ENCODE measurements at regions not wholly inside any gene's neighbourhood (a gene's known extent, or its start where the extent isn't known, plus 50 kb on each side); places are given as distances from the start of the nearest gene placed in this dataset.

GRCh38 chr2:193476171-193476800, 1281.6 kb upstream of the TMEFF2 start (continued):
- no peak for TF ChIP-seq PBX3 (IDR thresholded peaks at IDR 0.05)

GRCh38 chr2:193475038-193475437, 1280.3 kb upstream of the TMEFF2 start:
- no peaks in the 10 kb centered on the region for H3K4me1 ChIP-seq (ENCODE audit: control insufficient read depth in 1 of 2, insufficient read depth in 2 of 2, low read depth in 1 of 2, low read length in 1 of 2)
- H3K27me3 ChIP-seq (ENCODE audit: insufficient read depth), result no peaks in the 10 kb centered on the region
- H3K4me3 ChIP-seq (ENCODE audit: low read depth in 2 of 2, low read length in 1 of 2), result no peak overlapping the region
- H3K4me2 ChIP-seq, result no peak overlapping the region
- no peaks in the 10 kb centered on the region for H3K9me3 ChIP-seq
- TF ChIP-seq IRF3 (IDR thresholded peaks at IDR 0.05; ENCODE audit: low read depth, low read length), result no peak
- no peak for TF ChIP-seq TEAD4 (IDR thresholded peaks at IDR 0.05; ENCODE audit: borderline replicate concordance, insufficient read depth)
- no peak for TF ChIP-seq FOXJ3 (CRISPR knock-in tag; IDR thresholded peaks at IDR 0.05)
- TF ChIP-seq YY1 (IDR thresholded peaks at IDR 0.05; ENCODE audit: low read depth), result no peak
- TF ChIP-seq SMC3 (IDR thresholded peaks at IDR 0.05; ENCODE audit: low read depth, low read length), result no peak
- TF ChIP-seq CHD2 (IDR thresholded peaks at IDR 0.05; ENCODE audit: low read length, partially characterized antibody), result no peak
- 35% methylated on average over 3 of the region's 3 CpGs for WGBS (ENCODE audit: low lambda C conversion rate)
- H3K9ac ChIP-seq, result no peak overlapping the region
- no peak overlapping the region for H2AFZ ChIP-seq (ENCODE audit: low read depth)
- ChIA-PET CTCF (no interaction called here), POLR2A (no interaction called here)
- no peaks in the 10 kb centered on the region for H3K79me2 ChIP-seq (ENCODE audit: insufficient read depth)
- DNase-seq, result no peak
- no peaks in the 10 kb centered on the region for H4K20me1 ChIP-seq (ENCODE audit: insufficient read depth)
- H3F3A ChIP-seq (replicated peaks; ENCODE audit: insufficient read depth), result no peaks in the 10 kb centered on the region
- no peaks in the 10 kb centered on the region for H3K36me3 ChIP-seq (replicated peaks in 1 of 2; ENCODE audit: control insufficient read depth in 1 of 2, insufficient read depth in 2 of 2, low read length in 1 of 2)
- H3K27ac ChIP-seq (ENCODE audit: low read depth in 2 of 2, low read length in 1 of 2), result no peak overlapping the region
- no peaks in the 10 kb centered on the region for H3K9me2 ChIP-seq

GRCh38 chr2:193469251-193469650, 1274.5 kb upstream of the TMEFF2 start:
- H3K4me2 ChIP-seq, result no peak overlapping the region
- H3K27me3 ChIP-seq (ENCODE audit: insufficient read depth), result no peaks in the 10 kb centered on the region
- no peak overlapping the region for H3K9ac ChIP-seq
- no peaks in the 10 kb centered on the region for H3K4me1 ChIP-seq (ENCODE audit: control insufficient read depth in 1 of 2, insufficient read depth in 2 of 2, low read depth in 1 of 2, low read length in 1 of 2)
- H3K4me3 ChIP-seq (ENCODE audit: low read depth in 2 of 2, low read length in 1 of 2), result no peak overlapping the region
- ChIA-PET CTCF (no interaction called here), POLR2A (no interaction called here)
- H3K9me2 ChIP-seq, result no peaks in the 10 kb centered on the region
- WGBS (ENCODE audit: low lambda C conversion rate), result 36% methylated on average over 3 of the region's 3 CpGs
- no peak for DNase-seq
- H4K20me1 ChIP-seq (ENCODE audit: insufficient read depth), result no peaks in the 10 kb centered on the region
- no peak overlapping the region for H2AFZ ChIP-seq (ENCODE audit: low read depth)
- no peaks in the 10 kb centered on the region for H3K79me2 ChIP-seq (ENCODE audit: insufficient read depth)
- no peak overlapping the region for H3K27ac ChIP-seq (ENCODE audit: low read depth in 2 of 2, low read length in 1 of 2)
- no peaks in the 10 kb centered on the region for H3F3A ChIP-seq (replicated peaks; ENCODE audit: insufficient read depth)
- no peaks in the 10 kb centered on the region for H3K36me3 ChIP-seq (replicated peaks in 1 of 2; ENCODE audit: control insufficient read depth in 1 of 2, insufficient read depth in 2 of 2, low read length in 1 of 2)
- TF ChIP-seq NRF1 (IDR thresholded peaks at IDR 0.05; ENCODE audit: low read depth, low read length) (no peak), YY1 (IDR thresholded peaks at IDR 0.05; ENCODE audit: low read depth) (no peak), TCF12 (IDR thresholded peaks at IDR 0.05) (no peak), MXI1 (IDR thresholded peaks at IDR 0.05; ENCODE audit: low read depth, low read length) (no peak), IRF3 (IDR thresholded peaks at IDR 0.05; ENCODE audit: low read depth, low read length) (no peak), CHD2 (IDR thresholded peaks at IDR 0.05; ENCODE audit: low read length, partially characterized antibody) (no peak), NFIC (IDR thresholded peaks at IDR 0.05; ENCODE audit: borderline replicate concordance) (no peak), TAF1 (IDR thresholded peaks at IDR 0.05; ENCODE audit: borderline replicate concordance, low read depth, low read length) (no peak), JUND (IDR thresholded peaks at IDR 0.05) (no peak), RXRA (IDR thresholded peaks at IDR 0.05; ENCODE audit: borderline replicate concordance, low read depth) (no peak), SIN3A (IDR thresholded peaks at IDR 0.05; ENCODE audit: borderline replicate concordance, low read depth, low read length) (no peak), EP300 (IDR thresholded peaks at IDR 0.05; ENCODE audit: borderline replicate concordance in 1 of 2, low read depth in 1 of 2, low read length in 1 of 2) (no peak), POLR2AphosphoS5 (IDR thresholded peaks at IDR 0.05; ENCODE audit: low read depth, low read length) (no peak), FOXM1 (IDR thresholded peaks at IDR 0.05; ENCODE audit: low read depth) (no peak)
- H3K9me3 ChIP-seq, result no peaks in the 10 kb centered on the region
